C4-2B (cell line): ENCODE measurements at regions not wholly inside any gene's neighbourhood (a gene's known extent, or its start where the extent isn't known, plus 50 kb on each side); places are given as distances from the start of the nearest gene placed in this dataset.

Experiments
- ZFX ChIP-seq: fragments of 450-650 bp; IDR thresholded peaks from 2 replicates; pipeline ENCODE4 v1.6.1; 2017
- TF ChIP-seq, protein P1 (sequence below): fragments of 450-650 bp; conservative IDR thresholded peaks from 2 replicates; pipeline ENCODE4 v1.5.1; 2017; ENCODE audit warnings: mild to moderate bottlenecking

DNA sequence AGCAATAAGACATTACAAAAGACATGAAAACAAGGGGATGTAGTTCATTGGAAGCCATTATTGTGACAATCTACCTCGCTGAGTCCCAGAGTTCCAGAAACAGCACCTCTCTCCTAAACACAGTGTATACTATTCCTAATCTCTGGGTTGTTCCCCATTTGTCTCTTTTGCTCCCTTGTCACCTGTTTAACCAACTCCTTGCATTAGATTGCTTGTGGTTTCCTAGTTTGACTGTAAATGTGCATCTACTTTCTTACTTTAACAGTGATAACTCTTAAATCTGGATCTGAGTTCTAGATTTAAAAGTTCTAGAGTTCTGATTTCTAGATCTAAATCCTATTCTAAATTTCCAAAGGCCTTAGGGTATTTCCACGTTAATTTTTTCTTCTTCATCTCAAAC lies 71.6 kb upstream of the TET2 start:
- TF ChIP-seq, protein P1, sequence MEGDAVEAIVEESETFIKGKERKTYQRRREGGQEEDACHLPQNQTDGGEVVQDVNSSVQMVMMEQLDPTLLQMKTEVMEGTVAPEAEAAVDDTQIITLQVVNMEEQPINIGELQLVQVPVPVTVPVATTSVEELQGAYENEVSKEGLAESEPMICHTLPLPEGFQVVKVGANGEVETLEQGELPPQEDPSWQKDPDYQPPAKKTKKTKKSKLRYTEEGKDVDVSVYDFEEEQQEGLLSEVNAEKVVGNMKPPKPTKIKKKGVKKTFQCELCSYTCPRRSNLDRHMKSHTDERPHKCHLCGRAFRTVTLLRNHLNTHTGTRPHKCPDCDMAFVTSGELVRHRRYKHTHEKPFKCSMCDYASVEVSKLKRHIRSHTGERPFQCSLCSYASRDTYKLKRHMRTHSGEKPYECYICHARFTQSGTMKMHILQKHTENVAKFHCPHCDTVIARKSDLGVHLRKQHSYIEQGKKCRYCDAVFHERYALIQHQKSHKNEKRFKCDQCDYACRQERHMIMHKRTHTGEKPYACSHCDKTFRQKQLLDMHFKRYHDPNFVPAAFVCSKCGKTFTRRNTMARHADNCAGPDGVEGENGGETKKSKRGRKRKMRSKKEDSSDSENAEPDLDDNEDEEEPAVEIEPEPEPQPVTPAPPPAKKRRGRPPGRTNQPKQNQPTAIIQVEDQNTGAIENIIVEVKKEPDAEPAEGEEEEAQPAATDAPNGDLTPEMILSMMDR, result no peak
- no peak for TF ChIP-seq ZFX
